ENCODE measurements at regions not wholly inside any gene's neighbourhood (a gene's known extent, or its start where the extent isn't known, plus 50 kb on each side); places are given as distances from the start of the nearest gene placed in this dataset.
"Not testable (repeated sequence)": the region's sequence is repeated elsewhere in the genome, so short reads cannot be mapped to it uniquely, and the experiment has no call there.

DNA sequence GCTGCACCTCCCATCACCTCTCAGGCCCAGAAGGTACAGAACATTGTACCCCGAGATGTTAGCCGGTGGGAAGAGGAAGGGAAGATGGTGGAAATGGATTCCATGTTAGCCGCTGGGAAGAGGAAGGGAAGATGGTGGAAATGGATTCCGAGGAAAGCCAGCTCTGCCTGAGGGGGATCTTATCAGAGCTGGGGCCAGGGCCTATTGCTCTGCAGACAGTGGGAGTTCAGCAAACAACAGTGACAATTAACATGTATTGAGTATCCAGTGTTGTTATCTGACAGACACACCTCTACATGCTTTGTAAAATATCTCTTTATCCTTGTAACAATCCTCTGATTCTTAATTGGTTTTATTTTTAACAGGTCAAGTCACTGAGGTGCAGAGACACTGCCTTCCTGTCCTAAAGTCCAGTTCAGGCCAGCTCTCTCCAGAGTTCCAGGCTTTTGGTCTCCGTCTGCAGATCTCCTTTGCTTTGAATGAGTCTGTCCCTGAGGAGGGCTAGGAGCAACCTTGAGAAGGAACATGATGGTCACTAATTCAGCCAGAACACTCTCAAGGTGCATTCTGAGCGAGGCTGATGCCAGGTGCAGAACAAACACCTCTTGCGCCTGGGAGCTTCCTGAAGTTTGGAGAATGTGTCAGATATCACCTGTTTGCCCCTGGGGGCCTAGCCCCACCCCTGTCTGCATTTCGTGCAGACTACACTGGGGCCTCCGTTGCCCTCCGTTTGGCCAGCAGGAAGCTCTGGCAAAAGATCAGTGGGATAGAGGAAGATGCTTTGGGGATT is 82.4 kb upstream of the PODXL start:
- H3K4me3 ChIP-seq: no peak overlapping the region
- H3K4me1 ChIP-seq: no peaks in the 10 kb centered on the region
- no peaks in the 10 kb centered on the region for H3K9me3 ChIP-seq
- no peak for TF ChIP-seq POLR2A (IDR thresholded peaks at IDR 0.05)
- H3K36me3 ChIP-seq: no peaks in the 10 kb centered on the region
- 76 to 84% methylated on average over 10 of the region's 10 CpGs for WGBS, 2 donors
- no peak overlapping the region for H3K27ac ChIP-seq
- no peaks in the 10 kb centered on the region for H3K27me3 ChIP-seq
- no peak for DNase-seq (ENCODE audit: low spot score in 2 of 2)

DNA sequence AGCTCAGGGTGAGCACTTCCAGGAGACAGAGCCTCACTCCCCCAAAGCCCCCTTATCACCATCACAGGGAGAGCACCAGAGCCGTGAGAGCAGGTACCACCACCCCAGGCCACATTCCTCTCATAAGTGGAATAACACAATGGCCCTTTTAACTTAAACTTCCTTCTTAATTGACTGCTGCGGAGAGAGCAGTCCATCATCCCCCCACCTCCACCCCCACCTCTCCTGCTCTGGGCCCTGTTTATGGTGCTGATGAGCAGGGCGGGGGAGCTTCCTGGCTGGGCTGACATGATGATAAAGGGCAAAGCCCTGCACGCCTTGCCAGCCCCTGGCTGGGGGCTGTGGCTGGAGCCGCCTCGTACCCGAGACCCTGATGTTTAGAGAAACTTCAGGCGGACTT is 81.4 kb upstream of the PODXL start:
- Histone ChIP-seq H3K4me1 (peaks cover 0 to 3% (median 0%) of the 10 kb centered on the region in 4 donors), H3K9me3 (no peaks in the 10 kb centered on the region), H3K27me3 (no peaks in the 10 kb centered on the region), H3K27ac (no peak overlapping the region), H3K36me3 (no peaks in the 10 kb centered on the region), H3K4me3 (no peak overlapping the region)
- no peak for DNase-seq (ENCODE audit: low spot score in 2 of 2)
- WGBS, 2 donors: 82 to 83% methylated on average over 8 of the region's 8 CpGs
- TF ChIP-seq EP300 (IDR thresholded peaks at IDR 0.05) (no peak), POLR2A (IDR thresholded peaks at IDR 0.05) (no peak)
- TF ChIP-seq, protein P1, sequence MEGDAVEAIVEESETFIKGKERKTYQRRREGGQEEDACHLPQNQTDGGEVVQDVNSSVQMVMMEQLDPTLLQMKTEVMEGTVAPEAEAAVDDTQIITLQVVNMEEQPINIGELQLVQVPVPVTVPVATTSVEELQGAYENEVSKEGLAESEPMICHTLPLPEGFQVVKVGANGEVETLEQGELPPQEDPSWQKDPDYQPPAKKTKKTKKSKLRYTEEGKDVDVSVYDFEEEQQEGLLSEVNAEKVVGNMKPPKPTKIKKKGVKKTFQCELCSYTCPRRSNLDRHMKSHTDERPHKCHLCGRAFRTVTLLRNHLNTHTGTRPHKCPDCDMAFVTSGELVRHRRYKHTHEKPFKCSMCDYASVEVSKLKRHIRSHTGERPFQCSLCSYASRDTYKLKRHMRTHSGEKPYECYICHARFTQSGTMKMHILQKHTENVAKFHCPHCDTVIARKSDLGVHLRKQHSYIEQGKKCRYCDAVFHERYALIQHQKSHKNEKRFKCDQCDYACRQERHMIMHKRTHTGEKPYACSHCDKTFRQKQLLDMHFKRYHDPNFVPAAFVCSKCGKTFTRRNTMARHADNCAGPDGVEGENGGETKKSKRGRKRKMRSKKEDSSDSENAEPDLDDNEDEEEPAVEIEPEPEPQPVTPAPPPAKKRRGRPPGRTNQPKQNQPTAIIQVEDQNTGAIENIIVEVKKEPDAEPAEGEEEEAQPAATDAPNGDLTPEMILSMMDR (IDR thresholded peaks at IDR 0.05): no peak

DNA sequence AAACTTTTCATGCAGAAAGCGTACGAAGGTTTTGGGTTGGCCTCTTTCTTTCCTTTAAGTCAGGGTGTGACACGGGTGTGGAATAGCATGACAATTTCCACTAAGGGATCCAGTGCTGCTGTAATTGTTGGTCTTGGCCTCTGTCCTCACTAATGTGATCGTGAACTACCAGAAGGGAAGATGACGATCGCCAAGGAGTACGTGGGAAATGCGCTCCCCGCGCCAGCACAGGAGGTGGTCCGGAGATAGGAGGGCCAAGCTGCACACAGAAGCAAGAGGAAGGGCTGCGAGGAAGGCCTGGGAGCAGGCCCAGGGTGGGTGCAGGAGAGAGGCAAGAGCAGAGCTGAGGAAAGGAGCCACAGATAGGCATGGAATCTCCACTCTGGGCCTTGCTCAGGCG is 79.7 kb upstream of the PODXL start:
- TF ChIP-seq POLR2A (IDR thresholded peaks at IDR 0.05) (no peak), EP300 (IDR thresholded peaks at IDR 0.05) (no peak)
- TF ChIP-seq, protein P1 (IDR thresholded peaks at IDR 0.05): no peak
- Histone ChIP-seq H3K9me3 (no peaks in the 10 kb centered on the region), H3K27ac (no peak overlapping the region), H3K4me3 (no peak overlapping the region), H3K36me3 (no peaks in the 10 kb centered on the region), H3K27me3 (no peaks in the 10 kb centered on the region), H3K4me1 (peaks cover 0 to 3% (median 0%) of the 10 kb centered on the region in 4 donors)
- no peak for DNase-seq (ENCODE audit: low spot score in 2 of 2)
- 81 to 86% methylated on average over 13 of the region's 13 CpGs for WGBS, 2 donors

DNA sequence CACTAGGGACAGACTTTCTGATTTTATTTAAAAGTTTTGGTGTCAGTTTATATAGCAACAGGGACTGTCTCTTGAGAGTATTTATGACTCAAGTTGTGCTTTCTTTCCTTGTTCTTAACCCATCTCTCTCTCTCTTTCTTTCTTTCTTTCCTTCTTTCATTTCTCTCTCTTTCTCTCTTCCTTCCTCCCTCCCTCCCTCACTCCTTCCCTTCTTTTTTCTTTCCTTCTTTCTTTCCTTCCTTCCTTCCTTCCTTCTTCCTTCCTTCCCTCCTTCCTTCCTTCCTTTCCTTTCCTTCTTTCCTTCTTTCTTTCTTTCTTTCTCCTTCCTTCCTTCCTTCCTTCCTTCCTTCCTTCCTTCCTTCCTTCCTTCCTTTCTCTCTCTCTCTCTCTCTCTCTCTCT is 77.8 kb upstream of the PODXL start:
- not testable (repeated sequence) for H3K4me3 ChIP-seq; H3K27me3 ChIP-seq; H3K4me1 ChIP-seq; DNase-seq (ENCODE audit: low spot score in 2 of 2); H3K9me3 ChIP-seq; H3K36me3 ChIP-seq; H3K27ac ChIP-seq

DNA sequence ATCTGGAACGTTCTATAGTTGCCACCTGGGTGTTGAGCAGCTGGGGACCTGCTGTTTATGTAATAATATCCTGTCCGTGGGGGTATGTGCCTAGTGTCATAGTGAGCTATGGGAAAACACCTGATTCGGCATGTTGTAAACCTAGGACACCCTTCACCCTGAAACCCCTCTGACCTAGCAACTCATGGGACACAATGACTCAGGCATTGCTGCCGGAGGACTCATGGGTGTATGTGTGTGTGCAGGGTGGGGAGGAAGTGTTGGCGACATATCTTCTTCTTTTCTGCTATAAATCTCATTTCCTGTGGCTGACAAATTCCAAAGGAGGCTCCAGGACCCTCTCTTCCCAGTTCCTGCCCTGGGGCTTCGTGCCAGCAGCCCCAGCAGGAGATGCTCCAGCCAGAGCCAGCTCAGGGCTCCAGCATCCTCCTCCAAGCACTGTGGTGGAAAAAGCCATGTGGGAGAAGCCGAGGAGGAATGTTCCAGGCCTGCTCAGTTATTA is 77.0 kb upstream of the PODXL start:
- H3K27ac ChIP-seq: no peak overlapping the region
- no peak for DNase-seq (ENCODE audit: low spot score in 2 of 2)
- H3K4me1 ChIP-seq: peaks cover 0 to 16% (median 1%) of the 10 kb centered on the region in 4 donors
- no peak overlapping the region for H3K4me3 ChIP-seq
- 64 to 77% methylated on average over 6 to 7 of the region's 7 CpGs for WGBS, 2 donors
- no peaks in the 10 kb centered on the region for H3K36me3 ChIP-seq
- TF ChIP-seq POLR2A (IDR thresholded peaks at IDR 0.05) (no peak), EP300 (IDR thresholded peaks at IDR 0.05) (no peak)
- TF ChIP-seq, protein P1 (IDR thresholded peaks at IDR 0.05): no peak
- H3K9me3 ChIP-seq: no peaks in the 10 kb centered on the region
- no peaks in the 10 kb centered on the region for H3K27me3 ChIP-seq

DNA sequence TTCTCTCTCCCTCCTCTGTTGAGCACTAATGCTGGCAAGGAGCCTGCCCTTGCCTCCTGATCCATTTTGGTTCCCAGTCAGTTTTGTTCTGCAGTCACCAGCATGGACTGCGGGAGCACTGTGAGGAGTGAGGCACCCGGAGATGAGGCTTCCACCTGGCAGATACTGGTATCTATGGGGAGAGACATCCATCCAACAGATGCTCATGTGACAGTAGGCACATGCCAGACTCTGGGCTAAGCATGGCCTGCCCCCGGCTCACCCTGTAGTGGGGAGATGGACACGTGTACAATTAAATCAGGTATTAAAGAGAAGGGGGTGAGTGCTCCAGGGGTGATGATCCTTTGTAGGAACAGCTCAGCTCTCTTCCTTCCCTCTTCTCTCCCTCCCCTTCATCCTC is 74.0 kb upstream of the PODXL start:
- no peak overlapping the region for H3K4me3 ChIP-seq
- 73 to 88% methylated on average over 4 of the region's 4 CpGs for WGBS, 2 donors
- TF ChIP-seq POLR2A (IDR thresholded peaks at IDR 0.05): no peak
- DNase-seq (ENCODE audit: low spot score in 2 of 2): no peak
- no peaks in the 10 kb centered on the region for H3K36me3 ChIP-seq
- H3K27me3 ChIP-seq: no peaks in the 10 kb centered on the region
- no peaks in the 10 kb centered on the region for H3K9me3 ChIP-seq
- H3K27ac ChIP-seq: no peak overlapping the region
- H3K4me1 ChIP-seq: peaks cover 0 to 35% (median 5%) of the 10 kb centered on the region in 4 donors
